DMS 273 (cell line): ENCODE measurements at regions not wholly inside any gene's neighbourhood (a gene's known extent, or its start where the extent isn't known, plus 50 kb on each side); places are given as distances from the start of the nearest gene placed in this dataset.

ENCODE experiments used
- DNase-seq: peaks from one replicate; lab custom pipeline; 2025; ENCODE audit not compliant: unreplicated experiment; lab: John Stamatoyannopoulos, UW

DNA sequence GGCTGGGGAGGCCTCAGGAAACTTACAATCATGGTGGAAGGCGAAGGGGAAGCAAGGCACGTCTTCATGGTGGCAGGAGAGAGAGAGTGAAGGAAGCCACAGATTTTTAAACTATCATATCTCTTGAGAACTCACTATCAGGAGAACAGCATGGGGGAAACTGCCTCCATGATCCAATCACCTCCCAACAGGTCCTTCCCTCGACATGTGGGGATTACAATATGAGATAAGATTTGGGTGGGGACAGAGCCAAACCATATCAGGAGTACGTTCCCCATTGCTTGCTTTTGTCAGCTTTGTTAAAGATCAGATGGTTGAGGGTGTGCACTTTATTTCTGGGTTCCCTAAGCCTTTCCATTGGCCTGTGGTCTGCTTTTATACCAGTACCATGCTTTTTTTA, 53.7 kb upstream of the E2F8 start:
- no peak for DNase-seq

DNA sequence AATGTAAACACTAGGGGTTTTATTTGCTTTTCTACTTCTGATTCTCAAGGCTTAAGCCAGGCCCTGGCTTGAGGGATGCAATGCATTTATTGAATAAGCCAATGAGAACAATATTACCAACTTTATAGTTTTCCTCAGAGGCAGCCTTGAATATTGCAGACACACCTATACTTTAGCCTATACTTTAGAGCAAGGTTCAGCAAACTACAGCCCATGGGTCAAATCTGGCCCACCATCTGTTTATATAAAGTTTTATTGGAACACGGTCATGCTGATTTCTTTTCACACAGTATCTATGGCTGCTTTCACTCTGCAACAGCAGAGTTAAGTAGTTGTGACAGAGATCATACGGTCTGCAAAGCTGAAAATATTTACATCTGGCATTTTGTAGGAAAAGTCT, 50.3 kb upstream of the E2F8 start:
- no peak for DNase-seq
